HEK293T (cell line): ENCODE measurements at regions not wholly inside any gene's neighbourhood (a gene's known extent, or its start where the extent isn't known, plus 50 kb on each side); places are given as distances from the start of the nearest gene placed in this dataset.

Experiments
- BHLHE40 ChIP-seq: fragments of 450-650 bp; IDR thresholded peaks from 2 replicates; pipeline ENCODE4 v1.6.1; 2016; ENCODE audit warnings: mild to moderate bottlenecking, moderate library complexity, borderline replicate concordance
- FOXA1 ChIP-seq: fragments of 450-650 bp; IDR thresholded peaks from 2 replicates; pipeline ENCODE4 v1.6.1; 2016; ENCODE audit warnings: mild to moderate bottlenecking
- FOXK2 ChIP-seq: fragments of 450-650 bp; IDR thresholded peaks from 2 replicates; pipeline ENCODE4 v1.6.1; 2016; ENCODE audit warnings: mild to moderate bottlenecking
- HDGF ChIP-seq: fragments of 450-650 bp; IDR thresholded peaks from 2 replicates; pipeline ENCODE4 v1.6.1; 2017; ENCODE audit warnings: antibody characterized with exemption, borderline replicate concordance
- L3MBTL2 ChIP-seq: fragments of 450-650 bp; conservative IDR thresholded peaks from 2 replicates; pipeline ENCODE4 v1.6.1; 2016; ENCODE audit warnings: mild to moderate bottlenecking
- LEF1 ChIP-seq: fragments of 450-650 bp; IDR thresholded peaks from 2 replicates; pipeline ENCODE4 v1.6.1; 2017; ENCODE audit warnings: mild to moderate bottlenecking, borderline replicate concordance
- NFRKB ChIP-seq: fragments of 450-650 bp; IDR thresholded peaks from 2 replicates; pipeline ENCODE4 v1.6.1; 2016; ENCODE audit warnings: mild to moderate bottlenecking, moderate library complexity
- SP1 ChIP-seq: fragments of 450-650 bp; IDR thresholded peaks from 2 replicates; pipeline ENCODE4 v1.6.1; 2017
- SUZ12 ChIP-seq: fragments of 450-650 bp; IDR thresholded peaks from 2 replicates; pipeline ENCODE4 v1.6.1; 2016; ENCODE audit warnings: mild to moderate bottlenecking
- ZNF384 ChIP-seq: fragments of 450-650 bp; IDR thresholded peaks from 2 replicates; pipeline ENCODE4 v1.6.1; 2016

- TF ChIP-seq FOXK2 (no peak), LEF1 (no peak), FOXA1 (no peak), BHLHE40 (no peak), L3MBTL2 (no peak), NFRKB (no peak), SP1 (no peak), SUZ12 (no peak), HDGF (no peak), ZNF384 (no peak)
These were observed 327.3 kb upstream of the NRP1 start for GRCh38 chr10:33661580-33662336.
